ENCODE measurements at regions not wholly inside any gene's neighbourhood (a gene's known extent, or its start where the extent isn't known, plus 50 kb on each side); places are given as distances from the start of the nearest gene placed in this dataset.

- DNase-seq = no peak
Measured at GRCh38 chr2:40507432-40507831, 55.5 kb upstream of the SLC8A1 start.

DNA sequence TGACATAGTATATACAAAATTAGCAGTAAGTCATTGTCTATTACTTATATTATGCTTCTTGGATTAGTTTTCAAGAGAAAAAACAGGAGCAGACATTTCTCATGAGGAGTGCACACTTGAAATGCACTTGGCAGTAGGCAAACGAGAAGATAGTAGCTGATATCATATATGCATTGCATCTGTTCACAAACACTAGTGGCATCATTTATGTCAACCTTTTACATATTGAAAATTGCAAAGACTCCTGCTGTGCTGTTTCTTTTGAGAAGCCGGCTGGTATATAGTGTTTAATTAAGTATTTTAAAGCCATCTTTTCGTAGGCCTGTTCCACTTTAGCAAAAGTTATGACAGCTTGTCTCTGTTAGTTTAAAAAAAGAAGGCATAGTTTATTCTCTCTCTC is 58.4 kb upstream of the SLC8A1 start:
- no peak for DNase-seq

GRCh38 chr2:40511661-40512213 is 59.8 kb upstream of the SLC8A1 start:
- DNase-seq = no peak

GRCh38 chr2:40512256-40512655 is 60.4 kb upstream of the SLC8A1 start:
- DNase-seq = no peak

DNA sequence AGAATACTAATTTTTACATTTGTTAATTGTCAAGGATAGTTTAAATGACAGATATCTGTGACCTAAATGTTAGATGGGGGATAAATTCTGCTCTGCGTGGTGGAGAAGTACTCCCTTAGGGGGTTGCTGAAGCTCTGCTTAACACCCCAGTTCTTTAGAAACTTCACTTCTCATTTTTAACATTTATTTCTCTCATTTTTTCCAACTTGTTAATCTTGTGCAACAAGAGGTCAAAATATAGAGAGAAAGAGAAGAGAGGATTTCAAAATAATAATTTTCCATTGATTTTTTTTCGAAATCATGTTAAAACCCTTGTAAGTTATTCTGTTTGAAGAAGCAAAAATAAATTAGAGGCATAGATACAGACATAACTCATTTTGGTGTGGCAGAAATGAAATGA is 61.3 kb upstream of the SLC8A1 start:
- DNase-seq = no peak

- DNase-seq = no peak
Measured at GRCh38 chr2:40516604-40517003, 64.7 kb upstream of the SLC8A1 start.

- no peak for DNase-seq
Measured at GRCh38 chr2:40528564-40528963, 76.7 kb upstream of the SLC8A1 start.

GRCh38 chr2:40531359-40531758 is 79.5 kb upstream of the SLC8A1 start:
- no peak for DNase-seq

GRCh38 chr2:40534528-40534927 is 82.6 kb upstream of the SLC8A1 start:
- DNase-seq = no peak

DNA sequence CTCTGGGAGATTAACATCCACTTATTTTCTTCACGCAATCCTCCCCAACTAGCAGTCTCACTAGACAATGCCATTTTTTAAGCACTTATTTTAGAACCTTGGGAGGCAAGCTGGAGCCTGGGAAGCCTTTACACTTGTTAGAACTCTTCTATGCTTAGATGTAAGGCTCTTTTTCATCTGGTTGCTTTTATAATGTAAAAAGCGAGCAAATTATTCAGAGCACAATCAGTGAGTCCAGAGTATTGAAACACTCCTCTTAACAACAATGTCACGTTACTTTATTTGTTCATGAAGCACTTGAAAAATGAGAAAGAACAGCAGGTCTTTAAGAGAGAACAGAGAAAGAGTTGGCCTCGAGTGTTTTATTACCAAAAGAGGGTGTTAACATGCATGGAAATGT is 84.1 kb upstream of the SLC8A1 start:
- DNase-seq = no peak

DNA sequence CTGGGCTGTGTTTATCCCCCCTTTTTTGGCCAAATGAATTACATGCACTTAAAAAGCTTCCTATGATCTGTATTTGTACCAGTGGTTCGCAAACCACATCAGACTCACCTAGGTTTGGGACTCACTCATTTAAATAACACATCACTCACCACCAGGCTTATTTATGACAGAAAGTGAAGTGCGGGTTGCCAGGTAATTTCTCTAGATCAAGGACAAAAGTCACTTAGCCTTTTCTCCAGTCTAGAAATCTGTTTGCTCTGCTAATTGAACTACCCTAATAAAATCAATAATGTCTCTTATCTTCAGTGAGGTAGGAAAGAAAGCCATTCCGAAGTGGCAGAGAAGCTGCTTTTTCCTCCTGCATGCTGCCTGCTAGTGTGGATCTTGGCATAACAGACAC is 88.1 kb upstream of the SLC8A1 start:
- DNase-seq = no peak

- DNase-seq = no peak
Measured at GRCh38 chr2:40543381-40543780, 91.5 kb upstream of the SLC8A1 start.

GRCh38 chr2:40544072-40544471 is 92.2 kb upstream of the SLC8A1 start:
- DNase-seq = no peak

DNA sequence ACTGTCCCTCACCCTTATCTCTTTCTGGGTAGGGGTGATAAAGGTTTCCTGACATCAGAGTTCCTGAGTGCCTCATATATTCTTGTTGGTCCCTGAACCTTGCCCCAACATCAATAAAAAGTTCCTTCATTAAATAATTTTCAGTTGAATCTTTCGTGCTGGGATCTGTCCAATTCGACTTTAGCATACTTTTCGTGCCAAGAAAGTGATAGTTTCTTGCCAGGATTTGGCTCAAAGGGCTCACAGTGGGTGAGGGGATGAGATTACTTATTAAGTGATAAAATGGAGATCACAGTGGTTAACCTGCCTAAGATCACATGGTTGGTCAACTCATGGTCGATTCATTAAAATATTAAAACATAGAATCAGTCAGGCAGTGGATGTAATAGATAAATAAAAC is 93.8 kb upstream of the SLC8A1 start:
- no peak for DNase-seq

GRCh38 chr2:40546439-40547191 is 94.7 kb upstream of the SLC8A1 start:
- no peak for DNase-seq

DNA sequence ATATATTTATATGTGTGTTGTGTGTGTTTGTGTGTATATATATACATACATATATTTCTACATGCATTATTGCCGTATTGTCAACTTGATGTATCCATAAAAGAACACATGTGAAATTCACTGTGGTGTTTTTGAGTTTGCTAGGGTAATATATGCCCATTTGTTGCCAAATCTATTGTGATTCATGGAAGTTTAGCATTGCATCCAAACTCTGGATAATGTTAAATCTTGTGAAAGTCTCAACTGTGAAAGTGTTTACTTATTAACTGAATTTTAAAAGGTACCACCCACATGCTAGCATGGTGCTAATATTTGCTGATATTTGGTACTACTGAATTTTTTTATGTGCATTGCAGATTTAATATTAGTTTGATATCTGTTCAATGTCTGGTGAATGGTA is 96.6 kb upstream of the SLC8A1 start:
- DNase-seq = no peak

DNA sequence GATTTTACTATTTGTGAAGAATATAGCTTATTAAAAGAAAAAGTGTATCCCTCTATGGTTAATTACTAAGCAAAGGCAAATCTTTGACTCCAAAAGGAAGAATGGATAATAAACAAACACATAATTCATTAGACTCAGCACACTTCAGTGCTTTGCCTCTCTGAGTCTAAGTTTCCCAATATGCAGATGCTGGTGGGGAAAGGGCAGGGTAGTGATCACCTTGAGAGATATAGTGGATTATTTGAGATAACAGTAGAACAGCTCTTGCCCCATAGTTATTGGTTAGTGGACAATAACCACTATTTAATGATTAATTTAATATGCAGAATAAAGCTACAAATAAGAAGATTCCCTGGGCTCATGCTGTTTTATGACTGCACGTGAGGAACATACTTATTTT is 98.2 kb upstream of the SLC8A1 start:
- no peak for DNase-seq

- no peak for DNase-seq
Measured at GRCh38 chr2:40551081-40551480, 99.2 kb upstream of the SLC8A1 start.

GRCh38 chr2:40554665-40555294 is 102.9 kb upstream of the SLC8A1 start:
- no peak for DNase-seq

GRCh38 chr2:40556293-40556692 is 104.4 kb upstream of the SLC8A1 start:
- no peak for DNase-seq

GRCh38 chr2:40556739-40557138 is 104.8 kb upstream of the SLC8A1 start:
- DNase-seq = no peak

- DNase-seq = no peak
Measured at GRCh38 chr2:40558761-40559160, 106.9 kb upstream of the SLC8A1 start.

GRCh38 chr2:40559175-40559574 is 107.3 kb upstream of the SLC8A1 start:
- no peak for DNase-seq

GRCh38 chr2:40564184-40564583 is 112.3 kb upstream of the SLC8A1 start:
- no peak for DNase-seq

GRCh38 chr2:40579247-40579646 is 127.4 kb upstream of the SLC8A1 start:
- DNase-seq = no peak
